Spleen (tissue), 7 donors: ENCODE measurements at regions not wholly inside any gene's neighbourhood (a gene's known extent, or its start where the extent isn't known, plus 50 kb on each side); places are given as distances from the start of the nearest gene placed in this dataset.

ENCODE experiments used
- CTCF ChIP-seq, 11 experiments: fragments of 200-600 bp in 7 of 11; fragments of 450-650 bp in 4 of 11; sonication (generic) in 4 of 11; IDR thresholded peaks in 8 of 11; conservative IDR thresholded peaks in 3 of 11; 1 replicate in 7 of 11; 2 replicates in 4 of 11; pipeline versions ENCODE4 v1.4.0 to v1.8.0; 2016 to 2021; ENCODE audit warnings: antibody characterized with exemption in 11 of 11, inconsistent platforms in 4 of 11, mild to moderate bottlenecking in 1 of 11
- POLR2AphosphoS5 ChIP-seq, 3 donors: sonication (generic); formaldehyde crosslinking; IDR thresholded peaks; one replicate each; pipeline ENCODE4 v1.5.1; 2017; ENCODE audit warnings: antibody characterized with exemption in 3 of 3
- donor health status: DM: no; HTN: no; CAD: no; lungs with moderate emphysema.
- donor health status: DM: no; HTN: no; CAD: no.
- donor health status: DM: no; HTN: no; CAD: no.

GRCh38 chr5:61268871-61269270, 63.2 kb upstream of the ZSWIM6 start:
- TF ChIP-seq CTCF (IDR thresholded peaks at IDR 0.05 in 8 of 11, conservative IDR thresholded peaks at IDR 0.05 in 3 of 11) (no peak), POLR2AphosphoS5 (IDR thresholded peaks at IDR 0.05) (no peak)
